ENCODE measurements at regions not wholly inside any gene's neighbourhood (a gene's known extent, or its start where the extent isn't known, plus 50 kb on each side); places are given as distances from the start of the nearest gene placed in this dataset.
A peak's percentile ranks its signal among the peaks of the same experiment; 100 is the strongest.

DNA sequence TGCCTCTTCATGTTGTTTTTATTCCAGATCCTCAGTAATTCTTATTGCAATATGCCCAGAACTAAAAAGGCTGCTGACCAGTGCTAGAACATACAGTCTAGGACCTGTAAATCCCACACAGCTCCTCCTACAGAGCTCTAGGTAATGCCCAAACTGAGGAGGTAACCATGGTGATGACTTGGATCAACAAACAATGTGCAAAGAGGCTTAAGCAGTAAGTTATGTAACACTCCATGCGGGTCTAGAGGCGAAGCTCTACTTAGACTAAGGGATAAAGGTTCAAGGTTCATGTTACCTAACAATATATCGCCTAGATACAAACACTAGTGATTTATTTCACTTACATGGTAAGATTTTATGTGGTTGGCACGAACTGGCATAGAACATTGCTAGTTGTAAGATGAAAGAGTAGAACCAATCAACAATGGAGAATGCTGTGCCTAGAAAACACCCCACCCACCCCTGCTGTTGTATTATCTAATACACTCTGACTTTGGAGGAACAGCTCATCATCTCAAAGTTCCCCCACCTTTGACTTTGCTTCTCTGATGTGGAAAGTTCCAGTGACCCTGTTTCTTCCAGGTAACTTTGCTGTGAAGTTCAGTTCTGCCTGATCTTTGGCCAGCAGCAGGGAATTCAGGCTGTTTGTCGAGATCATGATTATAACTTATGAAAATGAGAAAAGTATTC is 242.4 kb downstream of the ALDH8A1 start:
- peak; percentile 14 for DNase-seq

DNA sequence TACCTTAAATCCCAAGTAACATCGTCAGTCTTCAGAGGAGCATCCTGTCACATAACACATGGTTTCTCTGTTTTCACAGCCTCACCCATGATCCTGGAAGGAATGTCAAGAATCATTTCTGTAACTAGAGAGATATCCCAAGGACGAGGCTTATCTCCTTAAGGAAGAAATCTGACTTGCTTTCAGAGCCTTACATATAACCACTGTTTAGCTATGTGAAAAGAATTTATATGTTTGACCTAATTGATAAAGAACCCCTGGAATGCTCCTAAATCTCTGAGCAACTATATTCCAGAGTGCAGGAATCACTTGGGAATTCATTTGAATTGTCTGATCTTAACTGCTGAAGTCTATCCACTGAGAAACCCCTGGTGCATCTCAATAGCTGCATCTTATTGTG is 243.1 kb downstream of the ALDH8A1 start:
- no peak for DNase-seq

GRCh38 chr6:134706153-134706552 is 243.7 kb downstream of the ALDH8A1 start:
- no peak for DNase-seq

DNA sequence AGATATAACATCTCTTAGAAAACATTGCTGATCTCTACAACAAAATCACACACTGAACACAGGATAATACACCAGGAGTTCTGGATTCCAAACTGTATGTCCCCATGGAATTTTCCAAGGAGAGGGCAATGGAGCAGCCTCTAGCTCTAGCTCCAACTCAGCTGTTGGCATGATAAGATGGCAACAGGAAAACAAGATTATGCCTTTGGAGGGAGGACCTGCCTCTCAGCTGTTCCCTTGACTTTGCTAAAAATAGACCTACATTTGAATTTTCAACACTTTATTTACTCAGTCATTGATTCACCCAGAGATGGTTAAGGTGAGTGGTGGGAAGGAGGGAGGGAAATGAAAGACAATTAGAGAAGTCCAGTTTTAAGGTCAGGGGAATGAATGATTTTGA is 246.7 kb downstream of the ALDH8A1 start:
- no peak for DNase-seq

GRCh38 chr6:134702279-134702678 is 247.6 kb downstream of the ALDH8A1 start:
- DNase-seq: no peak

GRCh38 chr6:134701301-134701700 is 248.6 kb downstream of the ALDH8A1 start:
- no peak for DNase-seq

DNA sequence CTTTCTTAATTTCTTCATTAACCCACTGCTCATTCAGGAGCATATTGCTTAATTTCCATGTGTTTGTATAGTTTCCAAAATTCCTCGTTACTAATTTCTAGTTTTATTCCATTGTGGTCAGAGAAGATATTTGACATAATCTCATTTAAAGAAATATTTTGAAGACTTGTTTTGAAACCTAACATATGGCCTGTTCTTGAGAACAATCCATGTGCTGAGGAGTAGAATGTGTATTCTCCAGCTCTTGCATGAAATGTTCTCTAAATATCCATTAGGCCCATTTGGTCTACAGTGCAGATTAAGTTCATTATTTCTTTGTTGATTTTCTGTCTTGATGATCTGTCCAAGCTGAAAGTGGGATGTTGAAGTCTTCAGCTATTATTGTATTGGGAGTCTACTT is 251.7 kb downstream of the ALDH8A1 start:
- no peak for DNase-seq

GRCh38 chr6:134692008-134692407 is 257.9 kb downstream of the ALDH8A1 start:
- no peak for DNase-seq

DNA sequence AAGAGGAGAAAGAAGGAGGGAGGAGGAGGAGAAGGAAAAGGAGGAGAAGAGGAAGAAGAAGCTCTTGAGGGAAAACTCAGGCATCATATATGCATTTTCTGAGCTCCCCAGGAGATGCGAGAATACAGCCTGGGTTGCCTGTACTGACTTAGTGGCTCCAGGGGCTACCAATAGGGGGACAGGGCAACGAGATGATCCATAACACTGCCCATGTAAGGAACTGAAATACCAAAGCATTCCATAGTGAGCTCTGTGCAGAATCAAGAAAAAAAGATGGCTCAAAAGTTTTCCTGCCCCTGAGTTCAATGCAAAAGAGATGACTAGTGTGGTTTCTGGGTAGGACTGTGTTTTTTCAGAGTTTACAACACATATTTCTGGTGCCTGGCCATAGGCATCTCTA is 258.7 kb downstream of the ALDH8A1 start:
- no peak for DNase-seq

- DNase-seq: no peak
Observed at GRCh38 chr6:134690048-134690447, 259.9 kb downstream of the ALDH8A1 start.

GRCh38 chr6:134689641-134690040 is 260.3 kb downstream of the ALDH8A1 start:
- no peak for DNase-seq

DNA sequence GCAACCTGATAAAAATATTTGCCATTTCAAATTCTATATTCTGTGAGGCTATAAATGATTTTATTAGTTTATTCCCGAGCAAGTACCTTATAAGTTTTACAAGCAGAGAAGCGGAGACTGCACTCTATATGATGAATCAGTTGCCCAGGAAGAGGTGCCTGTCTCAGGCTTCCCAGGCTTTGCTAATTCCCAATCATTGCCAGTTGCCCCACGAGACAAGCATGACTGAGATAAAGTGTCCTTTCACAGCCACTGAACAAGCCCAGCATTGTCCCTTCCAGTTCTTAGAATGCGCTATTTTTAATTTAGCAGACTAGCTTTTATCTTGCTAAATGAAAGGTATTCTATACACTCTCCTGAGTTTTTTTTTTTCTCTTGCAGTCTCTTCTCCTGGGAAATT is 260.7 kb downstream of the ALDH8A1 start:
- DNase-seq: no peak

- DNase-seq: no peak
Observed at GRCh38 chr6:134686071-134686470, 263.8 kb downstream of the ALDH8A1 start.

- DNase-seq: no peak
Observed at GRCh38 chr6:134684423-134684795, 265.5 kb downstream of the ALDH8A1 start.

DNA sequence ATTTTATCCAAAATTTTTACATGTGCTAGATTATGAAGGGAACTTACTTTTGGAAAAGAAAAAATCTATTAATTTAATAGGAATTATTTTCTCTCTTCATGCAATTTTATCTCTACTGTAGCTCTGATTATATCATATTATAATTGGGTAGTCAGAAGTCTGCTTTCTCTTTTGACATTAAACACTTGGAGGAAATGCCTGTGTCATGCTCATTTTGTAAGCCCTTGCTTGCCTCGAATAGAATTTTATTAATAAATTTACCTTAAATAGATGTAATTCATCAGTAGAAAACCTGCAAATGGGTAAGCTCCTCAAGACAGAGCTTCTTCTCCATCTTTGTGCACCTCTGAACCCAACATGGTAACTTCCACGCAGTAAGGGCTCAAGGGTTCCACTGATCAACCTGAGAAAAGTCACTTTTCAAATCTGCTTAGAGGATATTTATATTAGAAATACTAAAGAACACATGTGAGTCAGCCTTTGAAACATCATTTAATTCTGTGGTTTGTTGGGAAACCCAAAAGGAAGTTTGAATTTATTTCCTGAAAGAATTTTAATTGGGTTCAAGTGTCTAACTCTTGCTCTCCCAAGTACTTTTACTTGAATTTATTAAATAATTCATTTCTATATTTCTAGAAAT is 266.0 kb downstream of the ALDH8A1 start:
- no peak for DNase-seq

DNA sequence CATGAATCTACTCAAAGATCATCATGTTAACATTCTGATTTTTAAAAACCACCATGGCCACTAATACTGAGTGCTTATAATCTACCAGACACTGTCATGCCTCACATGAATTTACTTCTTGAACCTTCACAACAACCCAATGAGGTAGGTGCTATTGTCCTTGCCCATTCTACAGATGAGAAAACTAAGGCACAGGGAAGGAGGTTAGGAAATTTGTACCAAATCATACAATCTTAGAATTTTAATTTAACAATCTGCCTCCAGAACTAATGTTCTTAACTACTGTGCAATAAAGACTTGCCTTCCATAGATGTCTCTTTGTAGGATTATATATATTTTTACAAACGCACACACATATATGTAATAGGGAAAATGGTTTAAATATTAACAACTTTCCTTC is 269.5 kb downstream of the ALDH8A1 start:
- no peak for DNase-seq

- DNase-seq: no peak
Observed at GRCh38 chr6:134680021-134680420, 269.9 kb downstream of the ALDH8A1 start.

GRCh38 chr6:134678436-134678889 is 271.4 kb downstream of the ALDH8A1 start:
- DNase-seq: no peak

- DNase-seq: no peak
Observed at GRCh38 chr6:134676307-134677281, 273.3 kb downstream of the ALDH8A1 start.

- DNase-seq: no peak
Observed at GRCh38 chr6:134675110-134676054, 274.5 kb downstream of the ALDH8A1 start.

- no peak for DNase-seq
Observed at GRCh38 chr6:134674562-134674961, 275.3 kb downstream of the ALDH8A1 start.

GRCh38 chr6:134669485-134669884 is 280.4 kb downstream of the ALDH8A1 start:
- DNase-seq: no peak
